CD4-positive, alpha-beta T cell (primary cell): ENCODE measurements at regions not wholly inside any gene's neighbourhood (a gene's known extent, or its start where the extent isn't known, plus 50 kb on each side); places are given as distances from the start of the nearest gene placed in this dataset.

Experiments used
- ATAC-seq: fragments of 200-7000 bp; cut with Tn5 transposase; one replicate; pipeline ENCODE4 v1.10.0; 2022; ENCODE audit warnings: mild to moderate bottlenecking; ENCODE audit not compliant: poor library complexity
- CTCF ChIA-PET: fragments of 350-600 bp; sonication (Branson Sonifier 250); formaldehyde crosslinking; loops from one replicate; lab custom pipeline; 2021; ENCODE audit warnings: antibody characterized with exemption, inconsistent platforms; lab: Charles Lee
- POLR2A ChIA-PET: fragments of 350-600 bp; sonication (Branson Sonifier 250); formaldehyde crosslinking; loops from one replicate; lab custom pipeline; 2021; ENCODE audit warnings: antibody characterized with exemption, inconsistent platforms; lab: Charles Lee
- DNase-seq, 14 experiments: peaks; one replicate each; pipeline ENCODE4 v3.0.0-alpha.2; 2013 to 2020; ENCODE audit warnings: mixed read lengths in 2 of 14
- H3K27ac ChIP-seq, 2 donors: one replicate each; pipeline versions ENCODE4 v1.5.1 to v1.7.0; 2013; ENCODE audit warnings: low read length in 2 of 2, low read depth in 1 of 2, mild to moderate bottlenecking in 1 of 2
- H3K27me3 ChIP-seq, 2 experiments: 1 replicate in 1 of 2; 2 replicates in 1 of 2; pipeline versions ENCODE4 v1.6.1 to v1.7.0; 2013; ENCODE audit warnings: low read length in 2 of 2, control low read depth in 1 of 2, mild to moderate bottlenecking in 1 of 2, moderate library complexity in 1 of 2; ENCODE audit not compliant: insufficient read depth in 2 of 2, control insufficient read depth in 1 of 2
- H3K36me3 ChIP-seq: one replicate; pipeline ENCODE4 v1.6.1; 2013; ENCODE audit warnings: low read length, control low read depth; ENCODE audit not compliant: insufficient read depth
- H3K4me1 ChIP-seq: one replicate; pipeline ENCODE4 v1.6.1; 2013; ENCODE audit warnings: low read length, control low read depth; ENCODE audit not compliant: insufficient read depth
- H3K4me3 ChIP-seq: one replicate; pipeline ENCODE4 v1.5.1; 2013; ENCODE audit warnings: mild to moderate bottlenecking, low read length, moderate library complexity
- H3K9me3 ChIP-seq, 2 experiments: 1 replicate in 1 of 2; 2 replicates in 1 of 2; pipeline versions ENCODE4 v1.6.1 to v1.7.0; 2013; ENCODE audit warnings: low read length in 2 of 2, mild to moderate bottlenecking in 2 of 2, control low read depth in 1 of 2, moderate library complexity in 1 of 2; ENCODE audit not compliant: control insufficient read depth in 1 of 2, insufficient read depth in 1 of 2
- H3K27ac Mint-ChIP-seq: one replicate; pipeline ENCODE4 v1.8.0; 2020; ENCODE audit warnings: mixed read lengths
- H3K27me3 Mint-ChIP-seq: one replicate; pipeline ENCODE4 v1.8.0; 2021; ENCODE audit warnings: mixed read lengths
- H3K36me3 Mint-ChIP-seq: one replicate; pipeline ENCODE4 v1.8.0; 2021; ENCODE audit warnings: low read depth, mixed read lengths
- H3K4me1 Mint-ChIP-seq: one replicate; pipeline ENCODE4 v1.8.0; 2021; ENCODE audit warnings: low read depth, mixed read lengths
- H3K4me3 Mint-ChIP-seq: one replicate; pipeline ENCODE4 v1.8.0; 2020; ENCODE audit warnings: mild to moderate bottlenecking, mixed read lengths
- H3K9me3 Mint-ChIP-seq: one replicate; pipeline ENCODE4 v1.8.0; 2020; ENCODE audit warnings: mixed read lengths
- CTCF ChIP-seq: fragments of 200-600 bp; IDR thresholded peaks from one replicate; pipeline ENCODE4 v1.8.0; 2022; ENCODE audit warnings: antibody characterized with exemption, mild to moderate bottlenecking
- intact Hi-C, 2 experiments: fragments of 100-400 bp; cut with DNase I in 1 of 2; cut with micrococcal nuclease in 1 of 2; formaldehyde crosslinking; loops; one replicate each; pipeline versions ENCODE4 v1.15.1 to v1.9.0; 2023 to 2025; cut with DNase I, micrococcal nuclease

- DNase-seq (no peak), ATAC-seq (no peak)
- Histone ChIP-seq H3K27me3 (no peaks in the 10 kb centered on the region), H3K36me3 (no peaks in the 10 kb centered on the region), H3K4me1 (peaks cover 25% of the 10 kb centered on the region), H3K4me3 (no peak overlapping the region), H3K9me3 (no peaks in the 10 kb centered on the region), H3K27ac (no peak overlapping the region)
- intact Hi-C loops = no loop called here
- no peak for TF ChIP-seq CTCF
- POLR2A ChIA-PET = no interaction called here
- CTCF ChIA-PET = no interaction called here
- peaks cover 3% of the 10 kb centered on the region for H3K9me3 Mint-ChIP-seq
- H3K4me1 Mint-ChIP-seq = peaks cover 49% of the 10 kb centered on the region
- H3K36me3 Mint-ChIP-seq = no peaks in the 10 kb centered on the region
- H3K27me3 Mint-ChIP-seq = no peaks in the 10 kb centered on the region
- H3K27ac Mint-ChIP-seq = peak overlapping the region; percentile 63
- H3K4me3 Mint-ChIP-seq = no peak overlapping the region
These were observed 351.7 kb upstream of the ARID1B start for GRCh38 chr6:156425359-156426020.

GRCh38 chr6:156423829-156424228, 353.3 kb upstream of the ARID1B start:
- Mint-ChIP-seq H3K4me1 (peaks cover 49% of the 10 kb centered on the region), H3K9me3 (no peaks in the 10 kb centered on the region), H3K4me3 (peak overlapping the region; percentile 17), H3K27me3 (no peaks in the 10 kb centered on the region), H3K27ac (peak overlapping the region; percentile 63), H3K36me3 (no peaks in the 10 kb centered on the region)
- Histone ChIP-seq H3K27me3 (no peaks in the 10 kb centered on the region), H3K4me3 (no peak overlapping the region), H3K27ac (peak overlapping the region in 1 of 2 donors; percentile 38), H3K4me1 (peaks cover 25% of the 10 kb centered on the region), H3K9me3 (no peaks in the 10 kb centered on the region), H3K36me3 (no peaks in the 10 kb centered on the region)
- no peak for TF ChIP-seq CTCF
- ChIA-PET CTCF (no interaction called here), POLR2A (interaction anchor here (0.9 to 3.3 kb wide), 2 partner anchors 27 to 262 kb away, joined by 5 to 20 read pairs; no protein-coding TSS in a partner anchor)
- DNase-seq (peak in 8 of 14 experiments; percentile 3 to 72 (median 20)), ATAC-seq (peak; percentile 62)
- intact Hi-C loops = no loop called here

- H3K27me3 ChIP-seq = no peaks in the 10 kb centered on the region
- H3K4me1 Mint-ChIP-seq = peaks cover 49% of the 10 kb centered on the region
- peaks cover 25% of the 10 kb centered on the region for H3K4me1 ChIP-seq
- intact Hi-C loops = no loop called here
- no peaks in the 10 kb centered on the region for H3K9me3 ChIP-seq
- CTCF ChIA-PET = no interaction called here
- peak overlapping the region; percentile 63 for H3K27ac Mint-ChIP-seq
- POLR2A ChIA-PET = interaction anchor here (0.9 to 3.3 kb wide), 2 partner anchors 27 to 263 kb away, joined by 5 to 20 read pairs; no protein-coding TSS in a partner anchor
- TF ChIP-seq CTCF = no peak
- no peak overlapping the region for H3K4me3 ChIP-seq
- H3K36me3 ChIP-seq = no peaks in the 10 kb centered on the region
- H3K36me3 Mint-ChIP-seq = no peaks in the 10 kb centered on the region
- H3K27me3 Mint-ChIP-seq = no peaks in the 10 kb centered on the region
- no peak overlapping the region for H3K4me3 Mint-ChIP-seq
- H3K9me3 Mint-ChIP-seq = no peaks in the 10 kb centered on the region
- peak overlapping the region in 1 of 2 donors; percentile 7 for H3K27ac ChIP-seq
- DNase-seq (peak in 3 of 14 experiments; percentile 29 to 54 (median 36)), ATAC-seq (peak; percentile 32)
These were observed 354.1 kb upstream of the ARID1B start for GRCh38 chr6:156423075-156423474.
